ENCODE measurements at regions not wholly inside any gene's neighbourhood (a gene's known extent, or its start where the extent isn't known, plus 50 kb on each side); places are given as distances from the start of the nearest gene placed in this dataset.

DNA sequence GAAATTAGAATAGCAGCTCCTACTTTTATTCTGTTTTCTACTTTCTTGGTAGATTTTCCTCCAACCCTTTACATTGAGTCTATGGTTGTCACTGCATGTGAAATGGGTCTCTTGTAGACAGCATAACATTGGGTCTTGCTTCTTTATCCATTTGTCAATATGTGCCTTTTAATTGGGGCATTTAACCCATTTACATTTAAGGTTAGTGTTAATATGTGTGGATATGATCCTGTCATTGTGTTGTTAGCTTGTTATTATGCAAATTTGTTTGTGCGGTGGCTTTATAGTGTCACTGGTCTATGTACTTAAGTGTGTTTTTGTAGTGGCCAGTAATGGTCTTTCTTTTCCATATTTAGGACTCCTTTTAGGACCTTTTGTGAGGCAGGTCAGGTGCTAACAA lies 276.9 kb upstream of the SPHKAP start:
- peaks cover 1% of the 10 kb centered on the region for H3K36me3 Mint-ChIP-seq (ENCODE audit: insufficient read depth)
- H3K4me3 Mint-ChIP-seq (ENCODE audit: low read depth) = no peak overlapping the region
- H3K27ac Mint-ChIP-seq = no peak overlapping the region
- no peaks in the 10 kb centered on the region for H3K4me1 Mint-ChIP-seq (ENCODE audit: low read depth)
- TF ChIP-seq, protein P1, sequence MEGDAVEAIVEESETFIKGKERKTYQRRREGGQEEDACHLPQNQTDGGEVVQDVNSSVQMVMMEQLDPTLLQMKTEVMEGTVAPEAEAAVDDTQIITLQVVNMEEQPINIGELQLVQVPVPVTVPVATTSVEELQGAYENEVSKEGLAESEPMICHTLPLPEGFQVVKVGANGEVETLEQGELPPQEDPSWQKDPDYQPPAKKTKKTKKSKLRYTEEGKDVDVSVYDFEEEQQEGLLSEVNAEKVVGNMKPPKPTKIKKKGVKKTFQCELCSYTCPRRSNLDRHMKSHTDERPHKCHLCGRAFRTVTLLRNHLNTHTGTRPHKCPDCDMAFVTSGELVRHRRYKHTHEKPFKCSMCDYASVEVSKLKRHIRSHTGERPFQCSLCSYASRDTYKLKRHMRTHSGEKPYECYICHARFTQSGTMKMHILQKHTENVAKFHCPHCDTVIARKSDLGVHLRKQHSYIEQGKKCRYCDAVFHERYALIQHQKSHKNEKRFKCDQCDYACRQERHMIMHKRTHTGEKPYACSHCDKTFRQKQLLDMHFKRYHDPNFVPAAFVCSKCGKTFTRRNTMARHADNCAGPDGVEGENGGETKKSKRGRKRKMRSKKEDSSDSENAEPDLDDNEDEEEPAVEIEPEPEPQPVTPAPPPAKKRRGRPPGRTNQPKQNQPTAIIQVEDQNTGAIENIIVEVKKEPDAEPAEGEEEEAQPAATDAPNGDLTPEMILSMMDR (IDR thresholded peaks at IDR 0.05; ENCODE audit: unreplicated experiment) = no peak
- peaks cover 53% of the 10 kb centered on the region for H3K9me3 Mint-ChIP-seq (ENCODE audit: low read depth)
- no peak for DNase-seq (ENCODE audit: low spot score, unreplicated experiment)
- H3K27me3 Mint-ChIP-seq = no peaks in the 10 kb centered on the region

DNA sequence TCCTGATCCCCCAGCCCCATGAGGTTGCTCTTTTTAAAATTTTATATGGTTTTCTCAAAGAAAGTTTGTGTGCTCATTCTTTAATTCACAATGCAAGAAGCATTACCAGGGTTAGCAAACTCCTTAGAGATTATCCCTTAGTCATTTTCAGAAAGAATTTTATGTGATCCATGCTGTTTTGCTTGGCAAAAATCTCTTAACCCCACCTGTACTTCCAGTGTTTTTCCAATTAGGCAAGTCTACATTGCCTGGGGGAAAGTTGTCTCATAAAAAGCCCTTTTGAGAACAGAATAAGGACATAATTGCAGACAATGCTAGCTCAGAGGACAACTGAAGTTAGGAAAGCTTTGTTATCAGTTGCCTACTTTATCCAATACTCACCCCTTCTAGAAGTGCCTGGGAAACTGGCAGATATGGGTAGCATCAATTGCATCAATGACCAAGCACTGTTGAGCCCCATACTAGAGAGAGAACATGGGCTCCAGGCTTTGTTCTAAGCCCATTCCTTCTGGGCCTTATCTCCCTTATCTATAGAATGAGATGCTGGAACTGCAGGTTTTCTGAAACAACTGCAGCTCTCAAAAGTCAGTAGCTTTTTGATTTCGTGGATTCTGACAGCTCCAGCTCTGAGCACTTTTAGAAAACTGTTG lies 265.9 kb upstream of the SPHKAP start:
- Mint-ChIP-seq H3K36me3 (ENCODE audit: insufficient read depth) (no peaks in the 10 kb centered on the region), H3K27me3 (no peaks in the 10 kb centered on the region), H3K9me3 (ENCODE audit: low read depth) (peaks cover 3% of the 10 kb centered on the region), H3K4me3 (ENCODE audit: low read depth) (no peak overlapping the region), H3K27ac (no peak overlapping the region), H3K4me1 (ENCODE audit: low read depth) (no peaks in the 10 kb centered on the region)
- no peak for DNase-seq (ENCODE audit: low spot score, unreplicated experiment)
- TF ChIP-seq, protein P1 (IDR thresholded peaks at IDR 0.05; ENCODE audit: unreplicated experiment) = no peak

DNA sequence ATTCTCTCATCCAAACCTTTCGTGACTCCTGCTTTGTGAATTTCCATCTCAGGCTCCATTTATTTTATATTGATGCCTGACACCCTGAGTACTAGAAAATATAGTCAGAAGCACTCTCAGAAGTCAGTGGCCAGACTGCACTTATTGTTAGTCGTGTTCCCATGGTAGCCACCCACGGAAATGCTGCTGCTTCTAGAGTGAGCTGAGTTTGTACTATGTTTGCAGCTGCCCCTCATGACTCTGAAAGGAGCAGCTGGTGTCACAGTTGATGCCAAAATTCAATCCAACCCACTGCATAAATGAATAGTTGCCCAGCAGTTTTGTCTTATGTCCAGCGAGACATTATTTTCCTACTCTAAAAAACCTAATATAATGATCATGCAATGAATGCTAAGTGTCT lies 265.2 kb upstream of the SPHKAP start:
- H3K4me1 Mint-ChIP-seq (ENCODE audit: low read depth) = no peaks in the 10 kb centered on the region
- H3K36me3 Mint-ChIP-seq (ENCODE audit: insufficient read depth) = no peaks in the 10 kb centered on the region
- no peaks in the 10 kb centered on the region for H3K27me3 Mint-ChIP-seq
- H3K4me3 Mint-ChIP-seq (ENCODE audit: low read depth) = no peak overlapping the region
- peaks cover 3% of the 10 kb centered on the region for H3K9me3 Mint-ChIP-seq (ENCODE audit: low read depth)
- TF ChIP-seq, protein P1 (IDR thresholded peaks at IDR 0.05; ENCODE audit: unreplicated experiment) = no peak
- H3K27ac Mint-ChIP-seq = no peak overlapping the region
- DNase-seq (ENCODE audit: low spot score, unreplicated experiment) = no peak

DNA sequence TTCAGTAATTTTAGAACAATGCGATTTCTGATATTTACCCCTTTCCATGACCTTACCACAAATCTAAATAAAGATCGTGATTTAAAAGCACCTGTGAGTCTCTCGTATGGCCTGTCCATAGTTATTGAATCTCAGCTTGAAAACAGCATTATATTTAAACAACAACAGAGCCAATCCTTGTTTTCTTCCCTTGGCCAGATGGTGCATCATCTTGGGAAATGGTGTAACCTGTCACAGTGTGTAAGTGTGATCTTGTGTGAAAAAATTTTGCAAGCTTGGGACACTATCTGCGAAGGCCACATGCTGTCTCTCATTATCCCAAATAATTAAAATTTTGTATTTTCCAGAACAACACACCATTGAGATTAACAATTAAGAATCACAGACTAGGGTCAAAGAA lies 262.7 kb upstream of the SPHKAP start:
- Mint-ChIP-seq H3K4me3 (ENCODE audit: low read depth) (no peak overlapping the region), H3K4me1 (ENCODE audit: low read depth) (no peaks in the 10 kb centered on the region), H3K36me3 (ENCODE audit: insufficient read depth) (no peaks in the 10 kb centered on the region), H3K27ac (no peak overlapping the region), H3K27me3 (no peaks in the 10 kb centered on the region), H3K9me3 (ENCODE audit: low read depth) (peaks cover 3% of the 10 kb centered on the region)
- no peak for DNase-seq (ENCODE audit: low spot score, unreplicated experiment)
- TF ChIP-seq, protein P1 (IDR thresholded peaks at IDR 0.05; ENCODE audit: unreplicated experiment) = no peak

DNA sequence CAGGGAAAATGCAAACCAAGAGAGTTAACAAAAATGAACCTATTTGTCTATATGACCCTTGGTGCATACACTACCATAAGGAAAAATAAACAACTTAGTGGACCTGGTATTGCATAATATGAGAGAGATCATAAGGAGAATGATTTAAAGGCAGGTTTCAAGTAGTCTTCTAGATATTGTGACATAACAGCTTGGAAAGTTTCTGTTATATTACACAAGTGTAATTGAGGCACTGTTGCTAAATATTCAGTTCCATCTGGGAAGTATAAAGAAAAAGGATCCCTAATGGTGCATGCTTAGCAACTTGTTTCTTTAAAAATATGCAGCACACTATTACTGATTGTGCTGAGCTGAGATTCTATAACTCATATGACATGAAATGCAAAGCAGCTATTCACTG lies 252.2 kb upstream of the SPHKAP start:
- Mint-ChIP-seq H3K4me1 (ENCODE audit: low read depth) (no peaks in the 10 kb centered on the region), H3K36me3 (ENCODE audit: insufficient read depth) (no peaks in the 10 kb centered on the region), H3K9me3 (ENCODE audit: low read depth) (peaks cover 3% of the 10 kb centered on the region), H3K27ac (no peak overlapping the region), H3K4me3 (ENCODE audit: low read depth) (no peak overlapping the region), H3K27me3 (no peaks in the 10 kb centered on the region)
- no peak for DNase-seq (ENCODE audit: low spot score, unreplicated experiment)
- TF ChIP-seq, protein P1 (IDR thresholded peaks at IDR 0.05; ENCODE audit: unreplicated experiment) = no peak

Data from progenitor cell of endocrine pancreas (in vitro differentiated cells).